ENCODE measurements at regions not wholly inside any gene's neighbourhood (a gene's known extent, or its start where the extent isn't known, plus 50 kb on each side); places are given as distances from the start of the nearest gene placed in this dataset.

DNA sequence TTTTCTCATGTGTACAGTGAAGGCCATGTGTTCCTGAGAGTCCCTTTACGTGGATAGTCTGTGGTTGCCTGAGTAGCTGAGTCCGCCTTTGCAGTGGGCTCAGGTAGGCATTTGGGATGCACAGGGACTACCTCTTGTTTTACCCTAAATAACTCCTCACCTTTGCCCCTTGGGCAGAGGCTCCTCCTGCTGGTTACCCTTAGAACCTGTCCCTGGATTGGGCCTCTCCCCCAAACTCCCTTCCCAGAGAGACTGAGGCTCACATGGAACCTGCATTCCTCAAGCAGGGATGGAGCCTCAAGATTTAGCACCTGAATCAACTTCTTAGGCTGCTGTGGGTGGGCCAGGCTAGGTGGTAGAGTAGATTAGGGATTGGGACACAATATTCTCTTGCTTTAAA lies 111.7 kb downstream of the FOXD2 start:
- Histone ChIP-seq H3K27me3 (ENCODE audit: insufficient read depth, poor library complexity, severe bottlenecking) (no peaks in the 10 kb centered on the region), H3K27ac (replicated peaks) (no peak overlapping the region), H3K4me3 (replicated peaks; ENCODE audit: insufficient read depth, low read length) (no peak overlapping the region)
- TF ChIP-seq GABPA (IDR thresholded peaks at IDR 0.05; ENCODE audit: low read depth) (no peak), SPI1 (IDR thresholded peaks at IDR 0.05; ENCODE audit: borderline replicate concordance, low read depth) (no peak), POLR2AphosphoS5 (IDR thresholded peaks at IDR 0.05; ENCODE audit: low read depth) (no peak)
- TF ChIP-seq, protein P1, sequence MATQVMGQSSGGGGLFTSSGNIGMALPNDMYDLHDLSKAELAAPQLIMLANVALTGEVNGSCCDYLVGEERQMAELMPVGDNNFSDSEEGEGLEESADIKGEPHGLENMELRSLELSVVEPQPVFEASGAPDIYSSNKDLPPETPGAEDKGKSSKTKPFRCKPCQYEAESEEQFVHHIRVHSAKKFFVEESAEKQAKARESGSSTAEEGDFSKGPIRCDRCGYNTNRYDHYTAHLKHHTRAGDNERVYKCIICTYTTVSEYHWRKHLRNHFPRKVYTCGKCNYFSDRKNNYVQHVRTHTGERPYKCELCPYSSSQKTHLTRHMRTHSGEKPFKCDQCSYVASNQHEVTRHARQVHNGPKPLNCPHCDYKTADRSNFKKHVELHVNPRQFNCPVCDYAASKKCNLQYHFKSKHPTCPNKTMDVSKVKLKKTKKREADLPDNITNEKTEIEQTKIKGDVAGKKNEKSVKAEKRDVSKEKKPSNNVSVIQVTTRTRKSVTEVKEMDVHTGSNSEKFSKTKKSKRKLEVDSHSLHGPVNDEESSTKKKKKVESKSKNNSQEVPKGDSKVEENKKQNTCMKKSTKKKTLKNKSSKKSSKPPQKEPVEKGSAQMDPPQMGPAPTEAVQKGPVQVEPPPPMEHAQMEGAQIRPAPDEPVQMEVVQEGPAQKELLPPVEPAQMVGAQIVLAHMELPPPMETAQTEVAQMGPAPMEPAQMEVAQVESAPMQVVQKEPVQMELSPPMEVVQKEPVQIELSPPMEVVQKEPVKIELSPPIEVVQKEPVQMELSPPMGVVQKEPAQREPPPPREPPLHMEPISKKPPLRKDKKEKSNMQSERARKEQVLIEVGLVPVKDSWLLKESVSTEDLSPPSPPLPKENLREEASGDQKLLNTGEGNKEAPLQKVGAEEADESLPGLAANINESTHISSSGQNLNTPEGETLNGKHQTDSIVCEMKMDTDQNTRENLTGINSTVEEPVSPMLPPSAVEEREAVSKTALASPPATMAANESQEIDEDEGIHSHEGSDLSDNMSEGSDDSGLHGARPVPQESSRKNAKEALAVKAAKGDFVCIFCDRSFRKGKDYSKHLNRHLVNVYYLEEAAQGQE (IDR thresholded peaks at IDR 0.05; ENCODE audit: insufficient replicate concordance, low read depth) = no peak
- TF ChIP-seq, protein P2, sequence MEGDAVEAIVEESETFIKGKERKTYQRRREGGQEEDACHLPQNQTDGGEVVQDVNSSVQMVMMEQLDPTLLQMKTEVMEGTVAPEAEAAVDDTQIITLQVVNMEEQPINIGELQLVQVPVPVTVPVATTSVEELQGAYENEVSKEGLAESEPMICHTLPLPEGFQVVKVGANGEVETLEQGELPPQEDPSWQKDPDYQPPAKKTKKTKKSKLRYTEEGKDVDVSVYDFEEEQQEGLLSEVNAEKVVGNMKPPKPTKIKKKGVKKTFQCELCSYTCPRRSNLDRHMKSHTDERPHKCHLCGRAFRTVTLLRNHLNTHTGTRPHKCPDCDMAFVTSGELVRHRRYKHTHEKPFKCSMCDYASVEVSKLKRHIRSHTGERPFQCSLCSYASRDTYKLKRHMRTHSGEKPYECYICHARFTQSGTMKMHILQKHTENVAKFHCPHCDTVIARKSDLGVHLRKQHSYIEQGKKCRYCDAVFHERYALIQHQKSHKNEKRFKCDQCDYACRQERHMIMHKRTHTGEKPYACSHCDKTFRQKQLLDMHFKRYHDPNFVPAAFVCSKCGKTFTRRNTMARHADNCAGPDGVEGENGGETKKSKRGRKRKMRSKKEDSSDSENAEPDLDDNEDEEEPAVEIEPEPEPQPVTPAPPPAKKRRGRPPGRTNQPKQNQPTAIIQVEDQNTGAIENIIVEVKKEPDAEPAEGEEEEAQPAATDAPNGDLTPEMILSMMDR (IDR thresholded peaks at IDR 0.05; ENCODE audit: insufficient read depth, low read length) = no peak
- no peak for DNase-seq (ENCODE audit: low read depth in 1 of 2, low spot score in 1 of 2)

DNA sequence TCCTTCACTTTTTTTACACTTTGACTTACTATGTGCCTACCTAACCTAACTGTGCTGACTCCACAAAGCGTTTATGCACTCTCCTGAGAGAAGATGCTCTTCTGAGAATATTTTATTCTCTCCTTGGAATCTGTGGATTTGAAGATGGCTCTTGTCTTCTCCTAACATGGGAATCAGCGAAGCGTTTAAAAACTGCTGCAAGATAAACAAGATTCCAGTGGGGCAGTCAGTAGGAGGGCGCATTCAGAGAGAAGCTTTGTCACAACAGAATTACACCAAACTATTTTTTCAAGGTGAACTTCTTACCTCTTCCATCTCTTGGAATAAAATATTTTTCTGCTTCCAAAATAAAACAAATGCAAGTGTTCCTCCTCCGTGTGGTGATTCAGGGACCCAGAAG lies 113.1 kb downstream of the FOXD2 start:
- no peak overlapping the region for H3K27ac ChIP-seq (replicated peaks)
- no peak for TF ChIP-seq SPI1 (IDR thresholded peaks at IDR 0.05; ENCODE audit: borderline replicate concordance, low read depth)
- TF ChIP-seq GABPA (IDR thresholded peaks at IDR 0.05; ENCODE audit: low read depth) = no peak
- TF ChIP-seq, protein P2 (IDR thresholded peaks at IDR 0.05; ENCODE audit: insufficient read depth, low read length) = no peak
- no peak for TF ChIP-seq POLR2AphosphoS5 (IDR thresholded peaks at IDR 0.05; ENCODE audit: low read depth)
- TF ChIP-seq, protein P1 (IDR thresholded peaks at IDR 0.05; ENCODE audit: insufficient replicate concordance, low read depth) = no peak
- DNase-seq (ENCODE audit: low read depth in 1 of 2, low spot score in 1 of 2) = no peak
- no peaks in the 10 kb centered on the region for H3K27me3 ChIP-seq (ENCODE audit: insufficient read depth, poor library complexity, severe bottlenecking)
- H3K4me3 ChIP-seq (replicated peaks; ENCODE audit: insufficient read depth, low read length) = no peak overlapping the region

DNA sequence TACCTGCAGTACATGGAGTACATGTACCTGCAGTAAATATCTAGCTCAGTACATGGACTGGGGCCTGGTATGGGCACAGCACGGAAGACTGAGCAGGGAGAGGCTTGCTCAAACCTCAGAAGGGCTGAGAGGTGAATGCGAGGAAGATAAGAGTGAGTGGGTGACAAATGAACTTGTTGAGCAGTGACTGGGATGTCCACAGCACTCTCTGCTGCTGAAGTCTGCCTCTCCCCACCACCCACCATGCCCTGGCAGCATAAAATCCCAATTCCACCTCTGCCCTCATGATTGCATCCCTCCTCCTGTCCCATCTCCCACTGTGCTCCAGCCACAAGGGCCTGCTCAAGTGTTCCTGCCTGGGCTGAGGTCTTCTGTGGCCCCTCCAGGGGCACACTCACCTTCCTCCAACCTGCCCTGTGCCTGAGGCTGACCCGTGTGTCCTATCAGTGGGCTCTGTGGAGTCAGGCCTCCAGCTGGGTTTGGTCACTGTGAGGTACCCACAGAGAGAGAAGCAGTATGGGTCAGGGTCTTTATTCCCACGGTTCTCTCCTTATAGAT lies 114.2 kb downstream of the FOXD2 start:
- no peak overlapping the region for H3K4me3 ChIP-seq (replicated peaks; ENCODE audit: insufficient read depth, low read length)
- H3K27ac ChIP-seq (replicated peaks) = no peak overlapping the region
- DNase-seq (ENCODE audit: low read depth in 1 of 2, low spot score in 1 of 2) = no peak
- no peaks in the 10 kb centered on the region for H3K27me3 ChIP-seq (ENCODE audit: insufficient read depth, poor library complexity, severe bottlenecking)
- TF ChIP-seq POLR2AphosphoS5 (IDR thresholded peaks at IDR 0.05; ENCODE audit: low read depth) (no peak), GABPA (IDR thresholded peaks at IDR 0.05; ENCODE audit: low read depth) (no peak), SPI1 (IDR thresholded peaks at IDR 0.05; ENCODE audit: borderline replicate concordance, low read depth) (no peak)
- TF ChIP-seq, protein P2 (IDR thresholded peaks at IDR 0.05; ENCODE audit: insufficient read depth, low read length) = no peak
- TF ChIP-seq, protein P1 (IDR thresholded peaks at IDR 0.05; ENCODE audit: insufficient replicate concordance, low read depth) = no peak
